A673 (cell line): ENCODE measurements at regions not wholly inside any gene's neighbourhood (a gene's known extent, or its start where the extent isn't known, plus 50 kb on each side); places are given as distances from the start of the nearest gene placed in this dataset.

ENCODE experiments used
- EZH2 ChIP-seq: fragments of 200-600 bp; sonication (generic); IDR thresholded peaks from 2 replicates; pipeline ENCODE4 v1.6.1; 2017; ENCODE audit warnings: borderline replicate concordance, low read depth, mild to moderate bottlenecking, mixed read lengths, antibody characterized with exemption, low read length; ENCODE audit not compliant: poor library complexity, severe bottlenecking
- TF ChIP-seq, protein P1 (sequence below): fragments of 300-800, 200-600 bp; sonication (generic); conservative IDR thresholded peaks from 2 replicates; pipeline ENCODE4 v1.5.1; 2017; ENCODE audit warnings: low read depth, mild to moderate bottlenecking, antibody characterized with exemption, low read length, moderate library complexity, mixed read lengths

DNA sequence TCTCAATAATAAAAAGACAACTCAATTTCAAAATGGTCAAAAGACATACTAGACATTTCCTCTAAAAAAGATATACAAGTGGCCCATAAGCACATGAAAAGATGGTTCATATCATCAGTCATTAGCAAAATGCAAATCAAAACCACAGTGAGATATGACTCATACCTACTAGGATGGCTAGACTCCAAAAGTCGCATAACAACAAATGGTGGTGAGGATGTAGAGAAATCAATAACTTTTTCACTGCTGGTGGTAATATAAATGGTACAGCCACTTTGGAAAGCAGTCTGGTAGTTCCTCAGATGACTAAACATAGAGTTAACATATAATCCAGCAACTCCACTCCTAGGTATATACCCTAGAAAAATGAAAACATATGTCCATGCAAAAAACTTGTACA lies 242.3 kb upstream of the NOL4 start:
- TF ChIP-seq, protein P1, sequence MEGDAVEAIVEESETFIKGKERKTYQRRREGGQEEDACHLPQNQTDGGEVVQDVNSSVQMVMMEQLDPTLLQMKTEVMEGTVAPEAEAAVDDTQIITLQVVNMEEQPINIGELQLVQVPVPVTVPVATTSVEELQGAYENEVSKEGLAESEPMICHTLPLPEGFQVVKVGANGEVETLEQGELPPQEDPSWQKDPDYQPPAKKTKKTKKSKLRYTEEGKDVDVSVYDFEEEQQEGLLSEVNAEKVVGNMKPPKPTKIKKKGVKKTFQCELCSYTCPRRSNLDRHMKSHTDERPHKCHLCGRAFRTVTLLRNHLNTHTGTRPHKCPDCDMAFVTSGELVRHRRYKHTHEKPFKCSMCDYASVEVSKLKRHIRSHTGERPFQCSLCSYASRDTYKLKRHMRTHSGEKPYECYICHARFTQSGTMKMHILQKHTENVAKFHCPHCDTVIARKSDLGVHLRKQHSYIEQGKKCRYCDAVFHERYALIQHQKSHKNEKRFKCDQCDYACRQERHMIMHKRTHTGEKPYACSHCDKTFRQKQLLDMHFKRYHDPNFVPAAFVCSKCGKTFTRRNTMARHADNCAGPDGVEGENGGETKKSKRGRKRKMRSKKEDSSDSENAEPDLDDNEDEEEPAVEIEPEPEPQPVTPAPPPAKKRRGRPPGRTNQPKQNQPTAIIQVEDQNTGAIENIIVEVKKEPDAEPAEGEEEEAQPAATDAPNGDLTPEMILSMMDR: no peak
- no peak for TF ChIP-seq EZH2
